ENCODE measurements at regions not wholly inside any gene's neighbourhood (a gene's known extent, or its start where the extent isn't known, plus 50 kb on each side); places are given as distances from the start of the nearest gene placed in this dataset.

DNA sequence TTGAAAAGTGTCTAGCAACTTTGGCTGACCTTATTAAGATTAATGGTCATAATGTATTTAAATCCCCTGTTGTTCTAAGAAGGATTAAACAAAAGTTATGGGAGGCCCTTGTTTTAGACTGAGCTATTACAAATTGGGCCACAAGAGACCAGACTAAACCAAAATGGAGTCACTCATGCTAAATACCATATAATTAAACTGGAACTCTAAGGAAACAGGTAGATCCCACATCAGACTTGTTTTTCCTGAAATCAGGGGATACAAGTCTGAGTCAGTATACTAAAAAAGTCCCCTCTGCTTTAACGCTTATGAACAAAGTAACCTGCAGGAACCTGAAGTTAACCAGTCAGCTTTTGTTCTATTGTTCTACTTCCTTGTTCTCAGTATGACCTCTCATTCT lies 305.9 kb upstream of the SGCG start:
- no peak for TF ChIP-seq CTCF (conservative IDR thresholded peaks at IDR 0.05)
- no peak for TF ChIP-seq EZH2 (IDR thresholded peaks at IDR 0.05; ENCODE audit: low read depth)
